ENCODE measurements at regions not wholly inside any gene's neighbourhood (a gene's known extent, or its start where the extent isn't known, plus 50 kb on each side); places are given as distances from the start of the nearest gene placed in this dataset.

GRCh38 chr2:241982706-241983570 lies 113.4 kb downstream of the RTP5 start:
- POLR2A ChIA-PET = no interaction called here
- no peaks in the 10 kb centered on the region for H3K27me3 ChIP-seq (ENCODE audit: control insufficient read depth in 1 of 2, insufficient read depth in 2 of 2, low read length in 2 of 2)
- Mint-ChIP-seq H3K9me3 (peaks cover 2% of the 10 kb centered on the region), H3K4me1 (ENCODE audit: low read depth) (peaks cover 18% of the 10 kb centered on the region), H3K4me3 (no peak overlapping the region), H3K27me3 (no peaks in the 10 kb centered on the region), H3K36me3 (ENCODE audit: low read depth) (peaks cover 9% of the 10 kb centered on the region), H3K27ac (no peak overlapping the region)
- ATAC-seq (ENCODE audit: poor library complexity) = no peak
- H3K27ac ChIP-seq (ENCODE audit: low read depth in 1 of 2, low read length in 2 of 2) = no peak overlapping the region
- no peaks in the 10 kb centered on the region for H3K36me3 ChIP-seq (ENCODE audit: insufficient read depth, low read length)
- peaks cover 0 to 16% of the 10 kb centered on the region in 2 experiments for H3K9me3 ChIP-seq (ENCODE audit: control insufficient read depth in 1 of 2, insufficient read depth in 1 of 2, low read length in 2 of 2)
- intact Hi-C loops (cut with DNase I, micrococcal nuclease) = no loop called here
- peaks cover 18% of the 10 kb centered on the region for H3K4me1 ChIP-seq (ENCODE audit: insufficient read depth, low read length)
- no peak for DNase-seq
- CTCF ChIA-PET = no interaction called here
- TF ChIP-seq CTCF (IDR thresholded peaks at IDR 0.05) = no peak
- no peak overlapping the region for H3K4me3 ChIP-seq (ENCODE audit: low read length)

- peaks cover under 1% of the 10 kb centered on the region for H3K36me3 Mint-ChIP-seq (ENCODE audit: low read depth)
- DNase-seq = no peak
- no peaks in the 10 kb centered on the region for H3K27me3 ChIP-seq (ENCODE audit: control insufficient read depth in 1 of 2, insufficient read depth in 2 of 2, low read length in 2 of 2)
- no peaks in the 10 kb centered on the region for H3K36me3 ChIP-seq (ENCODE audit: insufficient read depth, low read length)
- no peak for TF ChIP-seq CTCF (IDR thresholded peaks at IDR 0.05)
- H3K9me3 ChIP-seq (ENCODE audit: control insufficient read depth in 1 of 2, insufficient read depth in 1 of 2, low read length in 2 of 2) = peaks cover 0 to 16% of the 10 kb centered on the region in 2 experiments
- H3K27ac Mint-ChIP-seq = no peak overlapping the region
- ChIA-PET CTCF (no interaction called here), POLR2A (no interaction called here)
- H3K4me1 Mint-ChIP-seq (ENCODE audit: low read depth) = peaks cover 18% of the 10 kb centered on the region
- H3K4me3 Mint-ChIP-seq = no peak overlapping the region
- no peaks in the 10 kb centered on the region for H3K9me3 Mint-ChIP-seq
- no peak overlapping the region for H3K27ac ChIP-seq (ENCODE audit: low read depth in 1 of 2, low read length in 2 of 2)
- no peak for ATAC-seq (ENCODE audit: poor library complexity)
- intact Hi-C loops (cut with DNase I, micrococcal nuclease) = no loop called here
- no peaks in the 10 kb centered on the region for H3K27me3 Mint-ChIP-seq
- no peak overlapping the region for H3K4me3 ChIP-seq (ENCODE audit: low read length)
- peaks cover 18% of the 10 kb centered on the region for H3K4me1 ChIP-seq (ENCODE audit: insufficient read depth, low read length)
These were observed 114.2 kb downstream of the RTP5 start for GRCh38 chr2:241983571-241984270.

GRCh38 chr2:241984271-241984655 lies 114.7 kb downstream of the RTP5 start:
- POLR2A ChIA-PET = no interaction called here
- no peaks in the 10 kb centered on the region for H3K27me3 Mint-ChIP-seq
- H3K4me1 Mint-ChIP-seq (ENCODE audit: low read depth) = peaks cover 18% of the 10 kb centered on the region
- Histone ChIP-seq H3K27me3 (ENCODE audit: control insufficient read depth in 1 of 2, insufficient read depth in 2 of 2, low read length in 2 of 2) (no peaks in the 10 kb centered on the region), H3K27ac (ENCODE audit: low read depth in 1 of 2, low read length in 2 of 2) (no peak overlapping the region), H3K4me1 (ENCODE audit: insufficient read depth, low read length) (peaks cover 18% of the 10 kb centered on the region), H3K9me3 (ENCODE audit: control insufficient read depth in 1 of 2, insufficient read depth in 1 of 2, low read length in 2 of 2) (peaks cover 0 to 16% of the 10 kb centered on the region in 2 experiments), H3K4me3 (ENCODE audit: low read length) (no peak overlapping the region), H3K36me3 (ENCODE audit: insufficient read depth, low read length) (no peaks in the 10 kb centered on the region)
- ATAC-seq (ENCODE audit: poor library complexity) = no peak
- H3K27ac Mint-ChIP-seq = no peak overlapping the region
- H3K4me3 Mint-ChIP-seq = no peak overlapping the region
- TF ChIP-seq CTCF (IDR thresholded peaks at IDR 0.05) = no peak
- no peak for DNase-seq
- intact Hi-C loops (cut with DNase I, micrococcal nuclease) = no loop called here
- H3K36me3 Mint-ChIP-seq (ENCODE audit: low read depth) = no peaks in the 10 kb centered on the region
- H3K9me3 Mint-ChIP-seq = no peaks in the 10 kb centered on the region
- CTCF ChIA-PET = no interaction called here

All from CD4-positive, alpha-beta T cell (primary cell).